HUES64 (cell line): ENCODE measurements at regions not wholly inside any gene's neighbourhood (a gene's known extent, or its start where the extent isn't known, plus 50 kb on each side); places are given as distances from the start of the nearest gene placed in this dataset.
A peak's percentile ranks its signal among the peaks of the same experiment; 100 is the strongest.
"Not testable (repeated sequence)": the region's sequence is repeated elsewhere in the genome, so short reads cannot be mapped to it uniquely, and the experiment has no call there.

ENCODE experiments used
- H3K27ac ChIP-seq: 2 replicates; pipeline ENCODE4 v1.7.0; 2013; ENCODE audit warnings: low read depth, low read length, inconsistent platforms
- H3K27me3 ChIP-seq: 2 replicates; pipeline ENCODE4 v1.6.1; 2013; ENCODE audit warnings: mild to moderate bottlenecking, low read length; ENCODE audit not compliant: insufficient read depth
- H3K36me3 ChIP-seq: 2 replicates; pipeline ENCODE4 v1.6.1; 2013; ENCODE audit warnings: mild to moderate bottlenecking, low read length; ENCODE audit not compliant: insufficient read depth
- H3K4me1 ChIP-seq: 2 replicates; pipeline ENCODE4 v1.6.1; 2013; ENCODE audit warnings: mild to moderate bottlenecking, low read length, moderate library complexity; ENCODE audit not compliant: insufficient read depth
- H3K4me3 ChIP-seq: 2 replicates; pipeline ENCODE4 v1.5.1; 2013; ENCODE audit warnings: mild to moderate bottlenecking, low read length, moderate library complexity
- H3K9ac ChIP-seq: 2 replicates; pipeline ENCODE4 v1.6.1; 2013; ENCODE audit warnings: mild to moderate bottlenecking, low read depth, low read length
- H3K9me3 ChIP-seq: 2 replicates; pipeline ENCODE4 v1.6.1; 2013; ENCODE audit warnings: low read depth, low read length; ENCODE audit not compliant: insufficient read depth
- WGBS: fragments of 150-250, 120-280 bp; methylation state at CpG from one replicate; pipeline ENCODE4 v1.1.7; 2013; ENCODE audit warnings: missing lambda C conversion rate; 5-methylcytosine and 5-hydroxymethylcytosine counted together

GRCh38 chr6:10315034-10315433 lies 99.8 kb downstream of the TFAP2A start:
- no peaks in the 10 kb centered on the region for H3K27me3 ChIP-seq
- H3K4me1 ChIP-seq, result peaks cover 61% of the 10 kb centered on the region
- no peak overlapping the region for H3K4me3 ChIP-seq
- WGBS, result 13% methylated on average over 8 of the region's 8 CpGs
- no peak overlapping the region for H3K9ac ChIP-seq
- no peaks in the 10 kb centered on the region for H3K36me3 ChIP-seq
- H3K9me3 ChIP-seq, result no peaks in the 10 kb centered on the region
- peak overlapping the region; percentile 75; the same call in 1 of the 2 replicates for H3K27ac ChIP-seq

DNA sequence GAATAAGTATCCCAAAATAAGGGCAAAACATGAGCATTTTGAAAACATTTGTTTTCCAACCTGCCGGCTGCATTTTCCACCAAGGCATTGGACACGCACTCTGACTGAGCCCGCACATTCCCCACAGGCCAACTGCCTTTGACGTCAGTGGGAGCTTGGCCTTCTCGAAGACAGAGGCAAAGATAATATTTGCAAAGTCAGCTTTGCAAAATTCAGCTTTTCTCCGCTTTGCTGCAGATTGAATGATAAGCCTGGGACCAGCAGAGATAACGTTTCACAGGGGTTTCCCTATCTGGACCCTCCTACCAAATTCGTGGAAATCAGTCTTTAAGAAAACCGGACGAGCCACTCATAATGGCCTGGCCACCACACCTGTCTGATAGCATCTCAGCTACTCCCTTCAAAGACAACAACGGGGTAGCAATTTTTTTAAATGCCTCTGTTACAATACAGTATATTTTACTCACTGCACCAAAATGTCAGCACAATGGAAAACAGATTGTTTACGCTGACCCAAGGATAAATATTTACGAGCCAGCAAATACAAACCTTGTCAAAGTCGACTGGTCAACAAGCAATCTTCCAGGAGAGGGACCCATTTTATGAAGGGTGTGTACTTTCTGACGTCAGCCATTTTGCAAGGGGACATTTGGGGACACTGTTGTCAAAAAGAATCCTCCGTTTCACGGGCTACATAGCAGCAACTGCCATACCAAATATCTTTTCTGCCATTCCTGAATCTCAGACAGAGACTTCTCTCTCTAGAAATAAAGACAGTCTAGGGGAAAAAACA lies 100.5 kb downstream of the TFAP2A start:
- Histone ChIP-seq H3K4me1 (peaks cover 68% of the 10 kb centered on the region), H3K4me3 (no peak overlapping the region), H3K9ac (no peak overlapping the region), H3K27me3 (no peaks in the 10 kb centered on the region), H3K36me3 (no peaks in the 10 kb centered on the region), H3K27ac (peak overlapping the region; percentile 20; the same call in 1 of the 2 replicates), H3K9me3 (no peaks in the 10 kb centered on the region)
- 74% methylated on average over 17 of the region's 17 CpGs for WGBS

GRCh38 chr6:10313799-10314162 lies 101.1 kb downstream of the TFAP2A start:
- no peaks in the 10 kb centered on the region for H3K9me3 ChIP-seq
- WGBS, result 69% methylated on average over 5 of the region's 5 CpGs
- H3K4me3 ChIP-seq, result no peak overlapping the region
- no peaks in the 10 kb centered on the region for H3K27me3 ChIP-seq
- no peak overlapping the region for H3K9ac ChIP-seq
- H3K4me1 ChIP-seq, result peaks cover 70% of the 10 kb centered on the region
- H3K36me3 ChIP-seq, result no peaks in the 10 kb centered on the region
- no peak overlapping the region for H3K27ac ChIP-seq

DNA sequence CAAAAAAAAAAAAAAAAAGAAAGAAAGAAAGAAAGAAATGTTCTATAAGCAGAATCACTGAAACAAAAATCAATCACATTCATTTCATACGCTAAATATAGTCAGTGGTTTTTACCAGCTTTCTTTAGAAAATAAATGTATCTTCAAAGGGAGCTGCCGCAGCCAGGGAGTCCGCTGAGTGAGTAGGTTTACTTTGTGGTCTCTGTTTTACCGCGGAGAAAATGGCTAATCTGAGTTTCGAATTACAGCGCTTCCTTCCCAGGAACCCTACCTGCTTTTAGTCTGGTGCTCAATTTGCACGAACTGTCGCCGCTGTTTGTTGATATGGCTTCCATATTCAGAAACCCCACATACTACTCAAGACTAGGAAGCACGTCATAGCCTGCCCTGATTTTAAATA lies 102.4 kb downstream of the TFAP2A start:
- no peak overlapping the region for H3K9ac ChIP-seq
- H3K4me3 ChIP-seq, result no peak overlapping the region
- no peaks in the 10 kb centered on the region for H3K27me3 ChIP-seq
- H3K36me3 ChIP-seq, result no peaks in the 10 kb centered on the region
- H3K4me1 ChIP-seq, result peaks cover 58% of the 10 kb centered on the region
- no peaks in the 10 kb centered on the region for H3K9me3 ChIP-seq
- no peak overlapping the region for H3K27ac ChIP-seq
- WGBS, result 47% methylated on average over 9 of the region's 11 CpGs

DNA sequence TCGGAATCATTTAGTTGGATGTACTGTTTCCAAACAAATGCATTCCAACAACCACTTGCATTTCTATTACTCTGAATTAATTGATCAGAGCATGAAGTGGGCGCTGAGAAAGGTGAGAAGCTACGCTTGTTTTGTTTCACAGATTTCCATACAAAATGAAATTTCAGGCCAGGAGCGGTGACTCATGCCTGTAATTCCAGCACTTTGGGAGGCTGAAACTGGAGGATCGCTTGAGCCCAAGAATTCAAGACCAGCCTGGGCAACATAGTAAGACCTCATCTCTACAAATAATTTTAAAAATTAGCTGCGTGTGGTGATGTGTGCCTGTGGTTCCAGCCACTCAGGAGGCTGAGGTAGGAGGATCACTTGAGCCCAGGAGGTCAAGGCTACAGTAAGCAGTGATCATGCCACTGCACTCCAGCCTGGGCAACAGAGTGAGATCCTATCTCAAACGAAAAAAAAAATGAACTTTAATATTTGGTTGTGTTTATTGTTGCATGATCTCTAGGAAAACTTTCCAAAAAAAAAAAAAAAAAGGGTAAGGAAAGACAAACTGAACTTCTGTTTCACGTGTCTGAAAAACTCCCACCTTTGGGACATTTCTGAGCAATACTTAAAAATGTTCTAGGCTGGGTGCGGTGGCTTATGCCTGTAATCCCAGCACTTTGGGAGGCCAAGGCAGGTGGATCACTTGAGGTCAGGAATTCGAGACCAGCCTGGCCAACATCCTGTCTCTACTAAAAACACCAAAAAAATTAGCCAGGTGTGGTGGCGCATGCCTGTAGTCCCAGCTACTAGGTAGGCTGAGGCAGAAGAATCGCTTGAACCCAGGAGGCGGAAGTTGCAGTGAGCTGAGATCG lies 103.1 kb downstream of the TFAP2A start:
- H3K9me3 ChIP-seq, H3K27me3 ChIP-seq, H3K27ac ChIP-seq, H3K4me3 ChIP-seq, H3K9ac ChIP-seq, H3K36me3 ChIP-seq: not testable (repeated sequence)
- WGBS, result 95% methylated on average over 14 of the region's 14 CpGs
- H3K4me1 ChIP-seq, result peaks cover 58% of the 10 kb centered on the region

DNA sequence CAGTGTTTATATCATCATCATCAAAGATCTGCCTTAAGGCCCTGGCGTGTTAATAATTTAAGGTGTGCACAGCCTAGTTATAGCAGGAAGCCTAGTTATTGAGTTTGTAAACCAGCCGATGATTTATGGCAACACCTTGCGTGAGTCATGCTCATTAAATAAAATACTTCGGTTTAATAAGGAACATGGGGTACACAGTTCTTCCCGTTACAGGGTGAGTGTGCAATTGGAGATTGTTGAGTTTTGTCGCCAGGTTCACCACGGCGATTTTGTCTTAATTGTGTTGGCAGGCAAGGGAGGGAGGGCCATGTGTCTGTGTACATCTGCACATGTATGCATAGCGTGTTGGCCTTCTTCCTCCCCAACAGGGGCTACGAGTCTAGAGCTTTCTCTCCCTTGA lies 104.0 kb downstream of the TFAP2A start:
- H3K9me3 ChIP-seq, result no peaks in the 10 kb centered on the region
- no peak overlapping the region for H3K27ac ChIP-seq
- H3K27me3 ChIP-seq, result no peaks in the 10 kb centered on the region
- H3K4me3 ChIP-seq, result no peak overlapping the region
- H3K9ac ChIP-seq, result no peak overlapping the region
- no peaks in the 10 kb centered on the region for H3K36me3 ChIP-seq
- peaks cover 49% of the 10 kb centered on the region for H3K4me1 ChIP-seq
- 92% methylated on average over 10 of the region's 10 CpGs for WGBS

- H3K27me3 ChIP-seq, result no peaks in the 10 kb centered on the region
- peak overlapping the region; percentile 3; the same call in 1 of the 2 replicates for H3K27ac ChIP-seq
- H3K4me1 ChIP-seq, result peaks cover 44% of the 10 kb centered on the region
- WGBS, result 66% methylated on average over 2 of the region's 4 CpGs
- no peaks in the 10 kb centered on the region for H3K9me3 ChIP-seq
- no peak overlapping the region for H3K4me3 ChIP-seq
- H3K36me3 ChIP-seq, result no peaks in the 10 kb centered on the region
- H3K9ac ChIP-seq, result no peak overlapping the region
Observed at GRCh38 chr6:10310330-10310653, 104.6 kb downstream of the TFAP2A start.

DNA sequence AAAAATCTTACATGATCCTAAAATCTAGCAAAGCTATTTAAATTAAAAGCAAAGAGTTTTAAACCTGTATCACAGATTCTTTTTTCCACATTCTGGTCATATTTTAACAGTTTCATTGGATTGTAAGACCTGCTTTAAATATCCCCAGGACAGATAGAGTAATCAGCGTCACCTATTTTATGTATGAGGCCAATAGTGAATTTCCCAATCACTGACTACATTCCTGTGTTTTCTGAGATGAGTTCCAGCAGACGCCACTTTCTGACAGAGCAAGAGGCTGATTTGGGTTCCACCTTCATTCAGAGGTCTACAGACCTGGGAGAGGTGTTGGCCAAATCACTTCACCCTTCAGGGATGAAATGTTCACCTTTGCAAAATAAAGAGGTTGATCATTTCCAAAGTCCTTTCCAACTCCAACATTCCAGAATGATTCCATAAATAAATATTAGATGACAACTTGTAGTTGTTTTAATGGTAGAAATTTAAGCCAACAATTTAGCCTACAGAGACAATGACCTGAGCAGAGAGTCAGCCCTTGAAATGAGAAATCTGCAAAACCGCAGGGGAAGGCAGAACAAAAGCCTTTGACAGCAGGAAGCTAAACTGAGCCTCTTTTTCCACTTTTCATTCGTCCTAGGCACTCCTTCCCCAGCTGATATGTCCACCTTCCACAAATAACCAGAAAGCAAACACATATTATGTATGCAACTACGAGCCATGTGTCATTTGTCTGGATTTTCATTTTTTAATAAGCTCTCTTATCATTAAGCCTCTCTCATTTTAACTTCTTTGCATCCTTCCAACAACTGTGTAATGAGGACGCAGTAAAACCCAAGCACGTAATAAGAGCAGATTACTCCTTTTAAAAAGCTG lies 105.2 kb downstream of the TFAP2A start:
- Histone ChIP-seq H3K4me3 (no peak overlapping the region), H3K27ac (peak overlapping the region; percentile 3; the same call in 1 of the 2 replicates), H3K4me1 (peaks cover 42% of the 10 kb centered on the region), H3K9ac (no peak overlapping the region), H3K27me3 (no peaks in the 10 kb centered on the region), H3K36me3 (no peaks in the 10 kb centered on the region), H3K9me3 (no peaks in the 10 kb centered on the region)
- WGBS, result 49% methylated on average over 7 of the region's 7 CpGs

DNA sequence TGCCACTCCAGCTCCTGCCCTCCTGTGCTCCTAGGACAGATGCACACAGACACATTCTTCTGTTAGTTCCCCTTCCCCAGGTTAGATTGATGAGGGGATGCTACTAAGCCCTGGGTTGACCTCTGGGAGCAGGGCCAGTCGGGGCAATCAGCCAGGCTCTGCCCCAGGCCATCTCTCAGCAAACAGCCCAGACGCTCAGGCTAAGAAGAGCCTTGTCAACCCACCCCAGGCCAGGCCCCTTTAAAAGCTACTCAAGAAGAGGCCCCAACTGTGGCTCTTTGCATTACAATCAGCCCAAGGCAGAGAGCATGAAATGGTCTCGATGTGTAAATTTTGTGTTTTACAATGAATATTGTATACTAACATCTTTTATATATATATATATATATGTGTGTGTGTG lies 107.4 kb downstream of the TFAP2A start:
- WGBS, result 27% methylated on average over 2 of the region's 3 CpGs
- Histone ChIP-seq H3K27me3 (no peaks in the 10 kb centered on the region), H3K27ac (peak overlapping the region; percentile 68; the same call in 1 of the 2 replicates), H3K9me3 (no peaks in the 10 kb centered on the region), H3K4me3 (no peak overlapping the region), H3K4me1 (peaks cover 26% of the 10 kb centered on the region), H3K36me3 (no peaks in the 10 kb centered on the region), H3K9ac (no peak overlapping the region)

DNA sequence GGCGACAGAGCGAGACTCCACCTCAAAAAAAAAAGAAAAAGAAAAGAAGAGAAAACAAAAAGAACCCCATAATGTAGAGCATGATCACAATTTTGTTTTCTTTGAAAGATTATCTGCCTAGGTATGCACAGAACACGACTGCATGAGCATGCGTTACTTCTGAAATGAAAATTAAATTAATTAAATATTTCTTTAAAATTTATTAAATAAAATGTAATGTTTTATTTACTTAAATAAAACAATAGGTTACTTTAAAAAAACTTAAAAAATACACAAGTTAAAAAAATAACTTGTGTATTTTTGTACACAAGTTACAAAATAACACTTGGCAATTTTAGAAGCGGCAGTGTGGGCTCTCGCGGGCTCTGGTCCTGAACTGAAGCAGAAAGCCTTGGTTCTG lies 107.8 kb downstream of the TFAP2A start:
- WGBS, result 94% methylated on average over 3 of the region's 7 CpGs
- no peak overlapping the region for H3K9ac ChIP-seq

More for the DNA sequence above, 107.8 kb downstream of the TFAP2A start:
- H3K9me3 ChIP-seq, result no peaks in the 10 kb centered on the region
- H3K36me3 ChIP-seq, result no peaks in the 10 kb centered on the region
- H3K27ac ChIP-seq, result peak overlapping the region; percentile 68; the same call in 1 of the 2 replicates
- peaks cover 21% of the 10 kb centered on the region for H3K4me1 ChIP-seq
- H3K4me3 ChIP-seq, result no peak overlapping the region
- no peaks in the 10 kb centered on the region for H3K27me3 ChIP-seq
